Astrocyte (in vitro differentiated cells and primary cell): ENCODE measurements at regions not wholly inside any gene's neighbourhood (a gene's known extent, or its start where the extent isn't known, plus 50 kb on each side); places are given as distances from the start of the nearest gene placed in this dataset.

Experiments
- DNase-seq: peaks from one replicate; pipeline ENCODE4 v3.0.0-alpha.2; 2010; ENCODE audit warnings: low read depth
- FAIRE-seq: peaks from 2 replicates; lab custom pipeline; 2011; peaks lifted over from hg19 to GRCh38; lab: Jason Lieb, UNC
- H2AFZ ChIP-seq: 2 replicates; pipeline ENCODE4 v1.6.0; 2012; ENCODE audit warnings: low read depth, low read length, inconsistent platforms
- H3K27ac ChIP-seq: 2 replicates; pipeline ENCODE4 v1.5.1; 2011; ENCODE audit warnings: low read depth, low read length, inconsistent platforms
- H3K27me3 ChIP-seq: 2 replicates; pipeline ENCODE4 v1.6.0; 2011; ENCODE audit warnings: low read length, inconsistent platforms; ENCODE audit not compliant: insufficient read depth
- H3K36me3 ChIP-seq: 2 replicates; pipeline ENCODE4 v1.5.1; 2011; ENCODE audit warnings: low read length, inconsistent platforms; ENCODE audit not compliant: insufficient read depth
- H3K4me1 ChIP-seq: 2 replicates; pipeline ENCODE4 v1.5.1; 2011; ENCODE audit warnings: low read length, inconsistent platforms; ENCODE audit not compliant: insufficient read depth
- H3K4me2 ChIP-seq: 2 replicates; pipeline ENCODE4 v1.6.0; 2012; ENCODE audit warnings: low read length, inconsistent platforms
- H3K4me3 ChIP-seq: 2 replicates; pipeline ENCODE4 v1.5.1; 2011; ENCODE audit warnings: low read depth, mild to moderate bottlenecking, low read length, inconsistent platforms; ENCODE audit not compliant: insufficient read depth
- H3K79me2 ChIP-seq: 2 replicates; pipeline ENCODE4 v1.6.0; 2012; ENCODE audit warnings: mild to moderate bottlenecking, low read length, inconsistent platforms; ENCODE audit not compliant: insufficient read depth
- H3K9ac ChIP-seq: 2 replicates; pipeline ENCODE4 v1.6.0; 2012; ENCODE audit warnings: mild to moderate bottlenecking, low read length, inconsistent platforms
- H3K9me3 ChIP-seq: 2 replicates; pipeline ENCODE4 v1.5.1; 2012; ENCODE audit warnings: low read depth, mild to moderate bottlenecking, low read length, inconsistent platforms; ENCODE audit not compliant: insufficient read depth
- H4K20me1 ChIP-seq: 2 replicates; pipeline ENCODE4 v1.6.0; 2012; ENCODE audit warnings: low read length, inconsistent platforms; ENCODE audit not compliant: insufficient read depth
- H3K27ac Mint-ChIP-seq: one replicate; pipeline ENCODE4 v1.8.0; 2021; ENCODE audit warnings: mild to moderate bottlenecking, mixed read lengths; ENCODE audit not compliant: unreplicated experiment
- H3K27me3 Mint-ChIP-seq: one replicate; pipeline ENCODE4 v1.8.0; 2021; ENCODE audit warnings: low read depth, mixed read lengths; ENCODE audit not compliant: unreplicated experiment
- H3K36me3 Mint-ChIP-seq: one replicate; pipeline ENCODE4 v1.8.0; 2021; ENCODE audit warnings: low read depth, mixed read lengths; ENCODE audit not compliant: unreplicated experiment
- H3K4me1 Mint-ChIP-seq: one replicate; pipeline ENCODE4 v1.8.0; 2021; ENCODE audit warnings: low read depth, mixed read lengths; ENCODE audit not compliant: unreplicated experiment
- H3K4me3 Mint-ChIP-seq: one replicate; pipeline ENCODE4 v1.8.0; 2021; ENCODE audit warnings: mild to moderate bottlenecking, moderate library complexity, mixed read lengths; ENCODE audit not compliant: unreplicated experiment
- H3K9me3 Mint-ChIP-seq: one replicate; pipeline ENCODE4 v1.8.0; 2021; ENCODE audit warnings: mild to moderate bottlenecking, mixed read lengths; ENCODE audit not compliant: unreplicated experiment
- CTCF ChIP-seq: IDR thresholded peaks from 2 replicates; pipeline ENCODE4 v1.5.1; 2011; ENCODE audit warnings: low read depth, mild to moderate bottlenecking, inconsistent platforms, low read length, moderate library complexity; ENCODE audit not compliant: insufficient read depth
- EZH2 ChIP-seq: IDR thresholded peaks from 2 replicates; pipeline ENCODE4 v1.6.1; 2012; ENCODE audit warnings: mild to moderate bottlenecking, low read length, inconsistent platforms; ENCODE audit not compliant: insufficient read depth

DNA sequence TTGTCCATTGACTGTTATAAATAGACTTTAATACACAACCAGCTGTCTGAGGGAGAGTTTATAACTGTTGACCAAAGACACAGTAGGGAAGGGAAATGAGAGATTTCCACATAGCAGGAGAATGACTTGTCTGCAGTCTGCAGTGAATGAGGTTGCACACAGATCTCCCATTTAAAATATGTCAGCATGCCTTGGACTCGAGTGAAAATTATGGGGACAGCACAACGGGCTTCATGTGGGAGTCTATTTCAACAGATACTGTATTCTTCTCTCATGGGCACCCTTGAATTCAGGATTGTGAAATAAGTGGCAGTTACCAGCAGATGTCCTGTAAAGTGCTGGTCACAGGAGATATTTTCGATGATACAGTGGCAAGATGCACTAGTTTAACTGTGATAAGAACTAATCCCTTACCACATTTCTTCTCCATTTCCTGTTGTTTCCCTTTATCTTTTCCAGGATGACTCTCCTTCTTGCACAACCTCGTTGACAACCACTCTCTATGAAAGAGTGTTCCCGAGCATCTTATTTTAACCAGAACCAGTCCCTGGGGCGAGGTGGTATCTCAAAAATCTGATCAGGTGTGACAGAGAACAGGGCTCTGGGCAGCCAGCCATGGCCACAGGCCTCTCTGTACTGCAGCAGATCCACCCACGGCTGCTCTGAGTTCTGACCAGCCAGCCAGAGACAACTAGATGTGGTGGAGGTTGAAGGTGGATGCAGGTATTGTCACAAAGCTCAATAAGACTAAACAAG, 51.5 kb upstream of the MAP3K1 start:
- H3K9ac ChIP-seq = no peak overlapping the region
- peaks cover 11% of the 10 kb centered on the region for H3K27me3 Mint-ChIP-seq
- no peak overlapping the region for H3K4me3 ChIP-seq
- H3K36me3 Mint-ChIP-seq = no peaks in the 10 kb centered on the region
- no peak overlapping the region for H3K27ac Mint-ChIP-seq
- H3K79me2 ChIP-seq = no peaks in the 10 kb centered on the region
- TF ChIP-seq CTCF = no peak
- TF ChIP-seq EZH2 = no peak
- no peaks in the 10 kb centered on the region for H3K9me3 ChIP-seq
- H3K4me1 ChIP-seq = no peaks in the 10 kb centered on the region
- DNase-seq (peak; percentile 14), FAIRE-seq (no peak)
- H3K27me3 ChIP-seq = no peaks in the 10 kb centered on the region
- no peak overlapping the region for H3K4me2 ChIP-seq
- no peak overlapping the region for H3K27ac ChIP-seq
- H3K9me3 Mint-ChIP-seq = no peaks in the 10 kb centered on the region
- no peaks in the 10 kb centered on the region for H4K20me1 ChIP-seq
- no peak overlapping the region for H3K4me3 Mint-ChIP-seq
- H3K4me1 Mint-ChIP-seq = peaks cover 23% of the 10 kb centered on the region
- no peak overlapping the region for H2AFZ ChIP-seq
- H3K36me3 ChIP-seq = no peaks in the 10 kb centered on the region

DNA sequence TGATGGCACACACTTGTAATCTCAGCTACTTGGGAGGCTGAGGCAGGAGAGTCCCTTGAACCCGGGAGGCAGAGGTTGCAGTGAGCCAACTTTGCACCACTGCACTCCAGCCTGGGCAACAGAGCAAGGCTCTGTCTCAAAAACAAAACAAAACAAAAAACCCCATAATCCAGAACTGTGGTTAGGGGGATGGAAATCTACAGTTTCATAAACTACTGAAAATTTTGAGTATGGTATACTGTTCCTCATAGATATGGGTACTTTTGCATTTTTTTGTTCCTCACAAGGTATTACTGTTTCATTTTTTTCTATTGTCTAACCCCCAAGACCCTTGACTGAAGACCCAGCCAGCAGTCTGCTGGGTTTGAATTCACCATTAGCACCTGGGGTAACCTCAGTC, 52.2 kb upstream of the MAP3K1 start:
- TF ChIP-seq CTCF = no peak
- TF ChIP-seq EZH2 = no peak
- Mint-ChIP-seq H3K4me3 (no peak overlapping the region), H3K9me3 (no peaks in the 10 kb centered on the region), H3K4me1 (peaks cover 23% of the 10 kb centered on the region), H3K27ac (no peak overlapping the region), H3K36me3 (no peaks in the 10 kb centered on the region), H3K27me3 (peaks cover 9% of the 10 kb centered on the region)
- FAIRE-seq = no peak
- Histone ChIP-seq H3K27ac (no peak overlapping the region), H3K4me1 (no peaks in the 10 kb centered on the region), H3K36me3 (no peaks in the 10 kb centered on the region), H3K4me3 (no peak overlapping the region), H3K9ac (no peak overlapping the region), H3K79me2 (no peaks in the 10 kb centered on the region), H3K9me3 (no peaks in the 10 kb centered on the region), H3K27me3 (no peaks in the 10 kb centered on the region), H4K20me1 (no peaks in the 10 kb centered on the region), H2AFZ (no peak overlapping the region), H3K4me2 (no peak overlapping the region)
- no peak for DNase-seq

- Histone ChIP-seq H3K4me3 (no peak overlapping the region), H4K20me1 (no peaks in the 10 kb centered on the region), H3K79me2 (no peaks in the 10 kb centered on the region), H3K27ac (no peak overlapping the region), H3K9me3 (no peaks in the 10 kb centered on the region), H3K4me2 (no peak overlapping the region), H2AFZ (no peak overlapping the region), H3K27me3 (no peaks in the 10 kb centered on the region), H3K4me1 (no peaks in the 10 kb centered on the region), H3K36me3 (no peaks in the 10 kb centered on the region), H3K9ac (no peak overlapping the region)
- DNase-seq (no peak), FAIRE-seq (no peak)
- Mint-ChIP-seq H3K9me3 (no peaks in the 10 kb centered on the region), H3K27me3 (peaks cover 3% of the 10 kb centered on the region), H3K4me1 (peaks cover 23% of the 10 kb centered on the region), H3K36me3 (no peaks in the 10 kb centered on the region), H3K4me3 (no peak overlapping the region), H3K27ac (no peak overlapping the region)
- no peak for TF ChIP-seq EZH2
- TF ChIP-seq CTCF = no peak
Observed at GRCh38 chr5:56761151-56761885, 54.0 kb upstream of the MAP3K1 start.
